ENCODE measurements at regions not wholly inside any gene's neighbourhood (a gene's known extent, or its start where the extent isn't known, plus 50 kb on each side); places are given as distances from the start of the nearest gene placed in this dataset.

GRCh38 chr12:59023861-59024424, 103.6 kb upstream of the LRIG3 start:
- no peak for TF ChIP-seq CTCF (conservative IDR thresholded peaks at IDR 0.05; ENCODE audit: low read length)
- no peak for TF ChIP-seq EZH2phosphoT487 (IDR thresholded peaks at IDR 0.05; ENCODE audit: borderline replicate concordance)
